ENCODE measurements at regions not wholly inside any gene's neighbourhood (a gene's known extent, or its start where the extent isn't known, plus 50 kb on each side); places are given as distances from the start of the nearest gene placed in this dataset.
"Not testable (repeated sequence)": the region's sequence is repeated elsewhere in the genome, so short reads cannot be mapped to it uniquely, and the experiment has no call there.

DNA sequence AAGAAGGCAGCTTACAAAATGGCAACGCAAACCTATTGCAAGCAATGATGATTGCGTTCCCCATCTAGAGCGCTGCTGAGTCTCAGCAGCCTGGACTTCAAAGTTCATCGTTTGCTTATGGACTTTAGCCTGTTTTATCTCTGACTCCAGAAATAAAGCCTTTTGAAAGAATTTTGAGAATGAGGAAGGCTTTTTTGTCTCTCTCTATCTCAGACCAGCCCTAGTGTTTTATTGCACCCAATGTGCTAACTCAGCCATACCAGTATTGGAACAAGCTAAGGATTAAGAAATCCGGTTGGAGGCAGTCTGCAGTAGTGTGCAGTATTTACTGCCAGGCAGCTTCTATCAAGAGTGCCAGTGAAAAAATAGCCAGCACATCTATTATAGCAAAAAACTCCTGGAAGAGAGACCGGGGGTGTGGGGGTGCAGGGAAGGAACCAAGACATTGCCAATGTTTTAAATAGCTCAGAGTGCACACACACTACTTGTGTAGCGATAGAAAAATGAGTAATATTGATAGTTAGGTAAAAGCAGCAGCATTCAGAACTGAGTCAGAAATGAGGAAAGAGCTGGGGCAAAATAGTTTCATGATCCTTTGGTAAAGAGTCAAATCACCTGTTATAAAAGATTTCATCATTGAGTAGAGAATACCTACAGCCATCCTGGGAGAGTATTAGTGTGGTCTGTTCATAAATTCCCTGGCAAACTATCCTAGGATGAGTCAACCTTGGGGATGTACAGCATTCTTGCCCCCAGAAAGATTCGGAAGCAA is 219.0 kb downstream of the ZNF608 start:
- Histone ChIP-seq H2BK12ac (ENCODE audit: insufficient read length, low read depth, low read length) (no peak overlapping the region), H2AFZ (ENCODE audit: low read length) (no peak overlapping the region), H3K18ac (ENCODE audit: insufficient read length, low read depth, low read length) (no peak overlapping the region), H3K4me2 (ENCODE audit: insufficient read depth, insufficient read length, low read length) (no peak overlapping the region), H3K4me1 (ENCODE audit: insufficient read depth, low read length) (no peaks in the 10 kb centered on the region), H3K14ac (ENCODE audit: insufficient read depth, low read length) (no peak overlapping the region), H3K56ac (ENCODE audit: insufficient read length, low read depth, low read length) (no peak overlapping the region), H3K23ac (ENCODE audit: insufficient read length, low read depth, low read length) (no peak overlapping the region), H2BK15ac (ENCODE audit: low read depth, low read length) (no peak overlapping the region), H4K91ac (ENCODE audit: insufficient read length, low read depth, low read length) (no peak overlapping the region), H4K8ac (replicated peaks; ENCODE audit: insufficient read length, low read depth, low read length) (no peak overlapping the region), H3K4ac (ENCODE audit: low read depth, low read length) (no peak overlapping the region), H4K5ac (ENCODE audit: insufficient read length, low read depth, low read length) (no peak overlapping the region), H3K23me2 (ENCODE audit: insufficient read length, low read depth, low read length, poor library complexity, severe bottlenecking) (no peaks in the 10 kb centered on the region), H3K79me2 (ENCODE audit: insufficient read depth, low read length) (no peaks in the 10 kb centered on the region), H3T11ph (ENCODE audit: low read length) (no peak overlapping the region), H3K27ac (ENCODE audit: insufficient read length, low read depth, low read length) (no peak overlapping the region), H2AK5ac (ENCODE audit: insufficient read length, low read length) (no peak overlapping the region), H2BK20ac (ENCODE audit: low read depth, low read length, poor library complexity, severe bottlenecking) (no peak overlapping the region), H3K9ac (ENCODE audit: extremely low read depth, insufficient read length, low read length) (no peak overlapping the region), H3K9me3 (ENCODE audit: control insufficient read depth, low read depth, low read length) (no peaks in the 10 kb centered on the region), H2BK120ac (ENCODE audit: low read depth, low read length, poor library complexity, severe bottlenecking) (no peak overlapping the region), H4K20me1 (ENCODE audit: control insufficient read depth, insufficient read depth, insufficient read length) (no peaks in the 10 kb centered on the region), H3K27me3 (ENCODE audit: insufficient read depth, low read length) (no peaks in the 10 kb centered on the region), H3K79me1 (ENCODE audit: insufficient read depth, low read depth, low read length, poor library complexity, severe bottlenecking) (no peaks in the 10 kb centered on the region), H2BK5ac (ENCODE audit: insufficient read length, low read length) (no peak overlapping the region)
- H3K36me3 Mint-ChIP-seq (ENCODE audit: insufficient read depth in 1 of 3, low read depth in 3 of 3): peaks cover 0 to 12% (median 3%) of the 10 kb centered on the region in 3 experiments; a peak in 4 of 7 replicates
- H3K9me3 Mint-ChIP-seq: peaks cover 0 to 3% of the 10 kb centered on the region in 2 experiments; a peak in 3 of 5 replicates
- H3K27ac Mint-ChIP-seq: no peak overlapping the region
- no CpG with 5 or more reads among the region's 8 CpGs for WGBS (ENCODE audit: extremely low coverage, insufficient read length, low lambda C conversion rate)
- H3K4me1 Mint-ChIP-seq: no peaks in the 10 kb centered on the region
- no peak for DNase-seq
- no peak overlapping the region for H3K4me3 Mint-ChIP-seq
- peaks cover 1% of the 10 kb centered on the region; the same call in 1 of the 2 replicates for H3K27me3 Mint-ChIP-seq (ENCODE audit: low read depth)
- no peak for TF ChIP-seq CTCF (conservative IDR thresholded peaks at IDR 0.05)

- not testable (repeated sequence) for H3K79me1 ChIP-seq (ENCODE audit: insufficient read depth, low read depth, low read length, poor library complexity, severe bottlenecking); H2BK20ac ChIP-seq (ENCODE audit: low read depth, low read length, poor library complexity, severe bottlenecking); H3T11ph ChIP-seq (ENCODE audit: low read length); H3K27me3 ChIP-seq (ENCODE audit: insufficient read depth, low read length); H3K56ac ChIP-seq (ENCODE audit: insufficient read length, low read depth, low read length); H3K27ac ChIP-seq (ENCODE audit: insufficient read length, low read depth, low read length); H2BK120ac ChIP-seq (ENCODE audit: low read depth, low read length, poor library complexity, severe bottlenecking); H4K20me1 ChIP-seq (ENCODE audit: control insufficient read depth, insufficient read depth, insufficient read length); H4K91ac ChIP-seq (ENCODE audit: insufficient read length, low read depth, low read length); H3K9me3 ChIP-seq (ENCODE audit: control insufficient read depth, low read depth, low read length); H3K4ac ChIP-seq (ENCODE audit: low read depth, low read length); H4K5ac ChIP-seq (ENCODE audit: insufficient read length, low read depth, low read length); H2BK12ac ChIP-seq (ENCODE audit: insufficient read length, low read depth, low read length); H3K79me2 ChIP-seq (ENCODE audit: insufficient read depth, low read length); H3K9ac ChIP-seq (ENCODE audit: extremely low read depth, insufficient read length, low read length); H3K27ac Mint-ChIP-seq; H2BK5ac ChIP-seq (ENCODE audit: insufficient read length, low read length); H2AFZ ChIP-seq (ENCODE audit: low read length); H3K14ac ChIP-seq (ENCODE audit: insufficient read depth, low read length); H3K4me1 ChIP-seq (ENCODE audit: insufficient read depth, low read length); H3K9me3 Mint-ChIP-seq; H3K4me3 Mint-ChIP-seq; H2AK5ac ChIP-seq (ENCODE audit: insufficient read length, low read length); DNase-seq; H3K23ac ChIP-seq (ENCODE audit: insufficient read length, low read depth, low read length); H3K23me2 ChIP-seq (ENCODE audit: insufficient read length, low read depth, low read length, poor library complexity, severe bottlenecking); H2BK15ac ChIP-seq (ENCODE audit: low read depth, low read length); H4K8ac ChIP-seq (replicated peaks; ENCODE audit: insufficient read length, low read depth, low read length); H3K4me2 ChIP-seq (ENCODE audit: insufficient read depth, insufficient read length, low read length); H3K27me3 Mint-ChIP-seq (ENCODE audit: low read depth); H3K4me1 Mint-ChIP-seq; H3K18ac ChIP-seq (ENCODE audit: insufficient read length, low read depth, low read length)
- peaks cover 0 to 14% (median 6%) of the 10 kb centered on the region in 3 experiments; a peak in 4 of 7 replicates for H3K36me3 Mint-ChIP-seq (ENCODE audit: insufficient read depth in 1 of 3, low read depth in 3 of 3)
- no CpG with 5 or more reads among the region's 4 CpGs for WGBS (ENCODE audit: extremely low coverage, insufficient read length, low lambda C conversion rate)
Observed at GRCh38 chr5:124526079-124526478, 220.4 kb downstream of the ZNF608 start.
